T-helper 17 cell (primary cell): ENCODE measurements at regions not wholly inside any gene's neighbourhood (a gene's known extent, or its start where the extent isn't known, plus 50 kb on each side); places are given as distances from the start of the nearest gene placed in this dataset.

ENCODE experiments used
- ATAC-seq: fragments of 150-1000 bp; cut with Tn5 transposase; 2 replicates; pipeline ENCODE4 v1.10.0; 2021; ENCODE audit warnings: mild to moderate bottlenecking, moderate library complexity
- DNase-seq, 3 donors: peaks; one replicate each; pipeline versions ENCODE4 v3.0.0 to v3.0.0-alpha.2; 2020 to 2021
- H3K9me3 ChIP-seq: one replicate; pipeline ENCODE4 v1.7.0; 2013; ENCODE audit warnings: low read length, mild to moderate bottlenecking; ENCODE audit not compliant: control insufficient read depth, poor library complexity, severe bottlenecking
- H3K27ac Mint-ChIP-seq: one replicate; pipeline ENCODE4 v1.8.0; 2022; ENCODE audit warnings: mild to moderate bottlenecking, moderate library complexity, mixed read lengths
- H3K27me3 Mint-ChIP-seq: one replicate; pipeline ENCODE4 v1.8.0; 2022; ENCODE audit warnings: mixed read lengths
- H3K36me3 Mint-ChIP-seq: one replicate; pipeline ENCODE4 v1.8.0; 2022; ENCODE audit warnings: low read depth, mixed read lengths
- H3K4me1 Mint-ChIP-seq: one replicate; pipeline ENCODE4 v1.8.0; 2022; ENCODE audit warnings: mild to moderate bottlenecking, mixed read lengths
- H3K4me3 Mint-ChIP-seq: one replicate; pipeline ENCODE4 v1.8.0; 2022; ENCODE audit warnings: mild to moderate bottlenecking, moderate library complexity, mixed read lengths

DNA sequence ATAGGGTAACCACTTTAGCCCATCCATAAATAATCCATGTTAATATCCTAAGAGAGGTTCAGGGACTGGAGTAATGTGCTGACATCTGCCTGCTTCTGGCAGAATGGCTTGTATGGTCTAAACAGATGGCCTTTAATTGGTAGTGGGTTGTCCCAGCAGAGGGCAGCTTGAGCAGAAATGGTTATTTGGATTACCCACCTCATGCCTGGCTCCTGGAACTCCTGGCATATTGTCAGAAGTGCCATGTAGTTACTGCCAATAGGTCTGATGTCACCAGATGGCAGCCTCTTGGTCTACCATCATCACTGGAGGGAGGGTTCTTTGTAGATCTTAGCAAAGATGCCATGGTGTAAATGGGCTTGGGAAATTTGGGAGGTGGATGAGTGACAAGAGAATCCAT, 157.5 kb upstream of the SOX9 start:
- Mint-ChIP-seq H3K27ac (no peak overlapping the region), H3K27me3 (no peaks in the 10 kb centered on the region), H3K4me3 (no peak overlapping the region), H3K36me3 (no peaks in the 10 kb centered on the region), H3K4me1 (no peaks in the 10 kb centered on the region)
- H3K9me3 ChIP-seq: no peaks in the 10 kb centered on the region
- no peak for ATAC-seq
- DNase-seq: no peak

DNA sequence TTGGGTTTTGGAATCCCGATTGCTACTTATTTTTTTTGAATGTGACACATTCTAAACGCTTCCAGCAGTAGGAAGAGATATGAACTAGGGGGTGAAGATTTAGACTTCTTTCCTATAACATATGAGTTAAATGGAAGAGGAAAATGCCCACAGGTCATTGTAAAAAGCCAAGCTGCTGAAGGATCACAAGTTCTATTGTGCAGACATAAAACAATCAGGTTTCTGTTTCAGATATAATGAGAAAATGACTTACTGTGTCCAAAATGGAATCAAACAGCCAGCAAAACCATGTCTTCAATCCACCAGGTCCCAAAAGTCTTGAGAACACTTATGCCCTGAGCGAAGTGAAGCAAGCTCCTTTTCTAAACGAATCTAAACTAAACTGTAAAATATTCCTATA, 157.0 kb upstream of the SOX9 start:
- H3K27me3 Mint-ChIP-seq: no peaks in the 10 kb centered on the region

GRCh38 chr17:71964559-71964958, 156.3 kb upstream of the SOX9 start:
- Mint-ChIP-seq H3K4me3 (no peak overlapping the region), H3K4me1 (no peaks in the 10 kb centered on the region), H3K36me3 (no peaks in the 10 kb centered on the region), H3K27ac (no peak overlapping the region), H3K27me3 (no peaks in the 10 kb centered on the region)
- DNase-seq: no peak
- no peak for ATAC-seq
- no peaks in the 10 kb centered on the region for H3K9me3 ChIP-seq

More for the DNA sequence above, 157.0 kb upstream of the SOX9 start:
- Mint-ChIP-seq H3K36me3 (no peaks in the 10 kb centered on the region), H3K4me1 (no peaks in the 10 kb centered on the region), H3K4me3 (no peak overlapping the region), H3K27ac (no peak overlapping the region)
- H3K9me3 ChIP-seq: no peaks in the 10 kb centered on the region
- no peak for DNase-seq
- ATAC-seq: no peak

DNA sequence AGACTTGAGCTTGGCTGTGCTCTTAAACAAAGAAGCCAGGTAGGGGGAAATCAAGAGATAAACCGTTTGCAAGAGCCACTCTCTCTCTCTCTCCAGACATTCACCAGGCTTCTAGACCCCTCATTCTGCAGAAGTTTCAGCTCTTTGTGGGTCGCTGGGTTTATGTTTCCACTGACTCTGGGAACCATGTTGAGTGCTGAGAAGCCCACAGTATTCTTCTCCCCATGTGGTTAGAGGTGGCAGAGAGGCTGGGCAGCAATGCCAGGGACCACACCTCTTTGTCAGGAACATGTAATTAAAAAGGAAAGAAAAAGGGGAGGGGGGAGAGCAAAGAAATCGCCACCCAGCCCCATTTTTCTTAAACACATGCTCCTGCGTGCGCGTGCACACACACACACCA, 154.8 kb upstream of the SOX9 start:
- no peak overlapping the region for H3K4me3 Mint-ChIP-seq
- no peaks in the 10 kb centered on the region for H3K9me3 ChIP-seq
- no peaks in the 10 kb centered on the region for H3K36me3 Mint-ChIP-seq
- no peaks in the 10 kb centered on the region for H3K4me1 Mint-ChIP-seq
- DNase-seq (no peak), ATAC-seq (no peak)
- no peaks in the 10 kb centered on the region for H3K27me3 Mint-ChIP-seq
- no peak overlapping the region for H3K27ac Mint-ChIP-seq

DNA sequence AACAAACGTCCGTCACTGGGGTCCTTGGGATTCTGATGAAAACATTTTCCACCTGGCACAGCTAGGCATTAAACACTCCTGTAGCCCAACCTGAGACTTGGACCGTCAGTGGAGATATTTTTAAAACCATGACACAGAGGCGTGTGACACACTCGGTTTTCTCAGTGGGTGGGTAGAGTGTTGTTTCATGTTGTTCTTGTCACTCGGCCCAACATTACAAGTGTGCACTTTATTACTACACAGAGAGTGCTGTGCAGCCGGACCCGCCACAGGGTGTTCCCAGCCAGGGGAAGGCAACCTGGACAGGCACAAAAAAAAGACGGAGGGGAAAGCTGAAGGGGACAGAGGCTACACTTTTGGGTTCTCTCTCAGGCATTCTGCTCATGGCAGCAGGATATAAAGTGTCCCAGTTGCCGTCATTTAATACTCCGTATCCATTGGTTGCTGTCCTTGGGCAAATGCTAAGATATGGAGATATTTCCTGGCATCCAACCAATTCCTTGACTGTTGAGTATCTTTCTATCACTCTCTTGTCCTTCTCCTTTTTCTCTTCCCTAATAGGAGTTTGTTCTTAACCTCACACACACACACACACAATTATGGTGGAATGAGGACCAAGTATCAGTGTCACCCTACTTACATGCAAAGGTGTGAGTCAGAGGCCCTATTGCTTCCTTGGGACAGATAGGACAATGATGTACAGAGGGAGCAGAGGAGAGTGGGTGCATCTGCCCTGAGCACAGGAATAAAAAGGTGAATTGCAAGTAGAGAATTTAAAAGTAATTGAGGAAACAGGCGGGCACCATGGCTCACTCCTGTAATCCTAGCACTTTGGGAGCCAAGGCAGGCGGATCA, 154.1 kb upstream of the SOX9 start:
- ATAC-seq (no peak), DNase-seq (no peak)
- H3K36me3 Mint-ChIP-seq: no peaks in the 10 kb centered on the region
- H3K4me1 Mint-ChIP-seq: no peaks in the 10 kb centered on the region
- H3K27me3 Mint-ChIP-seq: no peaks in the 10 kb centered on the region
- H3K4me3 Mint-ChIP-seq: no peak overlapping the region
- H3K27ac Mint-ChIP-seq: no peak overlapping the region
- H3K9me3 ChIP-seq: no peaks in the 10 kb centered on the region

GRCh38 chr17:71969500-71969899, 151.3 kb upstream of the SOX9 start:
- DNase-seq: no peak
- no peaks in the 10 kb centered on the region for H3K9me3 ChIP-seq
- no peaks in the 10 kb centered on the region for H3K27me3 Mint-ChIP-seq
- H3K4me1 Mint-ChIP-seq: no peaks in the 10 kb centered on the region
- no peak for ATAC-seq
- no peak overlapping the region for H3K27ac Mint-ChIP-seq
- H3K4me3 Mint-ChIP-seq: no peak overlapping the region
- H3K36me3 Mint-ChIP-seq: no peaks in the 10 kb centered on the region

- Mint-ChIP-seq H3K27me3 (no peaks in the 10 kb centered on the region), H3K4me3 (no peak overlapping the region), H3K36me3 (no peaks in the 10 kb centered on the region), H3K27ac (no peak overlapping the region), H3K4me1 (no peaks in the 10 kb centered on the region)
- no peak for DNase-seq
- no peaks in the 10 kb centered on the region for H3K9me3 ChIP-seq
- no peak for ATAC-seq
Observed at GRCh38 chr17:71970312-71970711, 150.5 kb upstream of the SOX9 start.

- DNase-seq (no peak), ATAC-seq (no peak)
- no peaks in the 10 kb centered on the region for H3K9me3 ChIP-seq
- Mint-ChIP-seq H3K36me3 (no peaks in the 10 kb centered on the region), H3K4me3 (no peak overlapping the region), H3K4me1 (no peaks in the 10 kb centered on the region), H3K27me3 (no peaks in the 10 kb centered on the region), H3K27ac (no peak overlapping the region)
Observed at GRCh38 chr17:71974051-71974450, 146.8 kb upstream of the SOX9 start.

- Mint-ChIP-seq H3K4me3 (no peak overlapping the region), H3K27ac (no peak overlapping the region), H3K27me3 (no peaks in the 10 kb centered on the region), H3K4me1 (no peaks in the 10 kb centered on the region), H3K36me3 (no peaks in the 10 kb centered on the region)
- H3K9me3 ChIP-seq: no peaks in the 10 kb centered on the region
- DNase-seq: no peak
- no peak for ATAC-seq
Observed at GRCh38 chr17:71975331-71975801, 145.5 kb upstream of the SOX9 start.

GRCh38 chr17:71976011-71976649, 144.7 kb upstream of the SOX9 start:
- ATAC-seq (no peak), DNase-seq (no peak)
- H3K27ac Mint-ChIP-seq: no peak overlapping the region
- no peaks in the 10 kb centered on the region for H3K9me3 ChIP-seq
- H3K4me1 Mint-ChIP-seq: no peaks in the 10 kb centered on the region
- H3K36me3 Mint-ChIP-seq: no peaks in the 10 kb centered on the region
- H3K4me3 Mint-ChIP-seq: no peak overlapping the region
- H3K27me3 Mint-ChIP-seq: no peaks in the 10 kb centered on the region

- no peak overlapping the region for H3K27ac Mint-ChIP-seq
- H3K4me1 Mint-ChIP-seq: no peaks in the 10 kb centered on the region
- no peaks in the 10 kb centered on the region for H3K36me3 Mint-ChIP-seq
- no peak for DNase-seq
- ATAC-seq: no peak
- no peaks in the 10 kb centered on the region for H3K27me3 Mint-ChIP-seq
- no peak overlapping the region for H3K4me3 Mint-ChIP-seq
- no peaks in the 10 kb centered on the region for H3K9me3 ChIP-seq
Observed at GRCh38 chr17:71978435-71978834, 142.4 kb upstream of the SOX9 start.

GRCh38 chr17:71980171-71980570, 140.6 kb upstream of the SOX9 start:
- H3K27ac Mint-ChIP-seq: no peak overlapping the region
- H3K4me1 Mint-ChIP-seq: no peaks in the 10 kb centered on the region
- H3K9me3 ChIP-seq: no peaks in the 10 kb centered on the region
- DNase-seq (no peak), ATAC-seq (no peak)
- no peak overlapping the region for H3K4me3 Mint-ChIP-seq
- H3K27me3 Mint-ChIP-seq: no peaks in the 10 kb centered on the region
- H3K36me3 Mint-ChIP-seq: no peaks in the 10 kb centered on the region

DNA sequence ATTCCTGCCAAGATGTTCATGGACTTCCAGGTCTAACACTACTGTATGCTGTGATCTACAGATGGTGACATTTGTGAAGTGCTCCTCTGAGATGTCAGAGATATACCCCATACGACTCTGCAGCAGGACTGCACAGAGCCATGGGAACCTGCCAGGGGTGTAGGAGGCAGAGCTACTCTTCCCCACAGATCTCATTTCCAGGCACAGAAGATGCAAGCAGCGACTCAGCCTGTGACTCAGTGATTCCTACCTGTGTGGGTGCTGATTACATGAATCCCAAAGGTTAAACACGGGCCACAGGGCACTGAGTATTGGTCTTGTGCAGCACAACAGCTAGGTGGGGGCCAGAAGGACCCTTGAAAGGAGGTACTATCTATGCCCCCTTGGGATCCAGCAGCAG, 137.0 kb upstream of the SOX9 start:
- DNase-seq: no peak
- H3K9me3 ChIP-seq: no peaks in the 10 kb centered on the region
- H3K36me3 Mint-ChIP-seq: no peaks in the 10 kb centered on the region
- H3K27ac Mint-ChIP-seq: no peak overlapping the region
- H3K4me1 Mint-ChIP-seq: no peaks in the 10 kb centered on the region
- H3K27me3 Mint-ChIP-seq: no peaks in the 10 kb centered on the region
- no peak for ATAC-seq
- no peak overlapping the region for H3K4me3 Mint-ChIP-seq
